Activated T-helper 17 cell treated with anti-CD3 and anti-CD28 coated beads, Interleukin-2, amount 50 U/mL, for 72 hours (primary cell): ENCODE measurements at regions not wholly inside any gene's neighbourhood (a gene's known extent, or its start where the extent isn't known, plus 50 kb on each side); places are given as distances from the start of the nearest gene placed in this dataset.

Experiments
- ATAC-seq: fragments of 150-1000 bp; cut with Tn5 transposase; replicated peaks from 2 replicates; pipeline ENCODE4 v1.10.0; 2021; ENCODE audit warnings: mild to moderate bottlenecking, moderate library complexity
- H3K27ac Mint-ChIP-seq: one replicate; pipeline ENCODE4 v1.8.0; 2022; ENCODE audit warnings: mixed read lengths
- H3K27me3 Mint-ChIP-seq: one replicate; pipeline ENCODE4 v1.8.0; 2022; ENCODE audit warnings: mixed read lengths
- H3K36me3 Mint-ChIP-seq: one replicate; pipeline ENCODE4 v1.8.0; 2022; ENCODE audit warnings: low read depth, mild to moderate bottlenecking, mixed read lengths
- H3K4me1 Mint-ChIP-seq: one replicate; pipeline ENCODE4 v1.8.0; 2022; ENCODE audit warnings: mixed read lengths
- H3K4me3 Mint-ChIP-seq: one replicate; pipeline ENCODE4 v1.8.0; 2022; ENCODE audit warnings: mild to moderate bottlenecking, mixed read lengths
- H3K9me3 Mint-ChIP-seq: one replicate; pipeline ENCODE4 v1.8.0; 2022; ENCODE audit warnings: mixed read lengths

GRCh38 chr14:53663709-53664108, 292.9 kb downstream of the BMP4 start:
- Mint-ChIP-seq H3K4me3 (no peak overlapping the region), H3K9me3 (peaks cover 9% of the 10 kb centered on the region), H3K27me3 (no peaks in the 10 kb centered on the region), H3K4me1 (no peaks in the 10 kb centered on the region), H3K36me3 (no peaks in the 10 kb centered on the region), H3K27ac (no peak overlapping the region)
- no peak for ATAC-seq

DNA sequence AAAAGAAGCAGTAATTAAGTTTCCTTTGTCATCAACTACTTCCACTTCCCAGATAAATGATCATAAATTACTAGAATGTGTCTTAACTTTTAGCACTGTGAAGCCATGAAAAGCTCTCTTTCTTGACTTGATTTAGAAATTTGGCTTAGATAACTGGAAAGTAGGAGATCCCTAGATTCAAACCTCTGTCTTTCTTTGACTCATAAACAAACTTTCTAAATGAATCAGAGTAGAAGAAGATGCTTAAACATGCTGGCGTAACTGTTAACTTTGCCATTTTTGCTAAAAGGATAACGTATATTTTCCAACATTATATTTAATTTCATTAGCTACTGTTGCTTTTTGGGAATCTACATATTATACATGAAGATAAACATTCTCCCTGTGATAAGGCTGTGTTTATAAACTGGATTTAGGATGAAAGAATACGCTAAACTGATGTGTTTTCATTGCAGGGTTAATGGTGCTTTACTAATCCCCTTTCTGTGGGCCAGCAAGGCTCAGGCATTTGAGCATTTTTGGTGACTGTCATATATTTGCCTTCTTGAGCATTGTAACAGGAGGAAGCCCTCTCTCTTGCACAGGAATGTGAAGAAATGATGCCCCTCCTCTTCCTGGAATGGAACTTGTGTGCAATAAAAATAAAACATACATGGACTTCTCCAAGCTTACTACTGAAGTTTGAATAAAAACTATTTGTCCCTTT, 301.4 kb downstream of the BMP4 start:
- no peak overlapping the region for H3K27ac Mint-ChIP-seq
- H3K36me3 Mint-ChIP-seq: no peaks in the 10 kb centered on the region
- no peak overlapping the region for H3K4me3 Mint-ChIP-seq
- H3K4me1 Mint-ChIP-seq: no peaks in the 10 kb centered on the region
- H3K27me3 Mint-ChIP-seq: no peaks in the 10 kb centered on the region
- ATAC-seq: no peak
- peaks cover 19% of the 10 kb centered on the region for H3K9me3 Mint-ChIP-seq

DNA sequence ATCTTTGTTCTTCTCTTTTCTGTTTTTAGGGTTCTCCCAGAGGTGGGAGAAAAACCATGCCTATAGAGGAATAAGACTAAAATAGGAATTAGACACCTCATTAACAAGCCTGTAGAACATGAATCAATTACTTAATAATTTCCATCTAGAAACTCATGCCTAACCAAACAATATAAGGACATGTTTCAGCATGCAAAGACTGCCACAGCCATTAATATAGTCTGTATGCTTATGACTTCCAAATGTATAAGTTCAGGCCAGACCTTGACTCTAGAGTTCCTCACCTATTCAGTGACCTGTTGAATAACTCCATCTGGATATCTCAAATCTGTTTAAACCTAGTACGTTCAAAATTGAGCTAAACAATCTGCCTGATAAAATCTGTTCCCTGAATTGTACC, 304.6 kb downstream of the BMP4 start:
- Mint-ChIP-seq H3K4me1 (no peaks in the 10 kb centered on the region), H3K27ac (no peak overlapping the region), H3K4me3 (no peak overlapping the region), H3K9me3 (peaks cover 10% of the 10 kb centered on the region), H3K36me3 (no peaks in the 10 kb centered on the region), H3K27me3 (no peaks in the 10 kb centered on the region)
- no peak for ATAC-seq

- no peak for ATAC-seq
- Mint-ChIP-seq H3K27ac (no peak overlapping the region), H3K36me3 (no peaks in the 10 kb centered on the region), H3K9me3 (peaks cover 10% of the 10 kb centered on the region), H3K27me3 (no peaks in the 10 kb centered on the region), H3K4me1 (no peaks in the 10 kb centered on the region), H3K4me3 (no peak overlapping the region)
These were observed 305.4 kb downstream of the BMP4 start for GRCh38 chr14:53651096-53651740.

DNA sequence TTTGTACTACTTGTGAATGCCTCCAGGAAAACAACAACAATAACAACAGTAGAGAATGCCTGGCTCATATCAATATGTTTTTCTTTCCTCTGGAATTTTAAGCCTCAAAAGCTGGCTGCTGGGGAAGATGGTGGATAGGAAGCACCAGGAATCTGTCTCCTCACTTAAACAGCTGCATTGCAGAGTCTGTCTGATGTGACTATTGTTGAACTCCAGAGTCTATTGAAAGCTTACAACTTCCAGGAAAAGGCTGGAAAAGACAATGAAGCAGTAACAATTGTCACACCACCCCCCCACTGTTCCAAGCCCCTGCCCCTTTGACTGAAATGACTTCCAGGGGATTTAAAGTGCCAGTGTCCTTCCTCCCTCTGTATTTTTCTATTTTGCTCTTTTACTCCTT, 309.7 kb downstream of the BMP4 start:
- Mint-ChIP-seq H3K36me3 (no peaks in the 10 kb centered on the region), H3K27ac (no peak overlapping the region)
- ATAC-seq: no peak

GRCh38 chr14:53640695-53641094, 315.9 kb downstream of the BMP4 start:
- Mint-ChIP-seq H3K27me3 (no peaks in the 10 kb centered on the region), H3K9me3 (peaks cover 7% of the 10 kb centered on the region), H3K4me3 (no peak overlapping the region), H3K4me1 (no peaks in the 10 kb centered on the region), H3K36me3 (no peaks in the 10 kb centered on the region), H3K27ac (no peak overlapping the region)
- no peak for ATAC-seq

More for the DNA sequence above, 309.7 kb downstream of the BMP4 start:
- H3K27me3 Mint-ChIP-seq: no peaks in the 10 kb centered on the region
- H3K9me3 Mint-ChIP-seq: peaks cover 5% of the 10 kb centered on the region
- H3K4me1 Mint-ChIP-seq: no peaks in the 10 kb centered on the region
- no peak overlapping the region for H3K4me3 Mint-ChIP-seq

GRCh38 chr14:53638966-53639365, 317.7 kb downstream of the BMP4 start:
- Mint-ChIP-seq H3K9me3 (peaks cover 10% of the 10 kb centered on the region), H3K27ac (no peak overlapping the region), H3K36me3 (no peaks in the 10 kb centered on the region), H3K4me3 (no peak overlapping the region), H3K4me1 (no peaks in the 10 kb centered on the region), H3K27me3 (no peaks in the 10 kb centered on the region)
- no peak for ATAC-seq

DNA sequence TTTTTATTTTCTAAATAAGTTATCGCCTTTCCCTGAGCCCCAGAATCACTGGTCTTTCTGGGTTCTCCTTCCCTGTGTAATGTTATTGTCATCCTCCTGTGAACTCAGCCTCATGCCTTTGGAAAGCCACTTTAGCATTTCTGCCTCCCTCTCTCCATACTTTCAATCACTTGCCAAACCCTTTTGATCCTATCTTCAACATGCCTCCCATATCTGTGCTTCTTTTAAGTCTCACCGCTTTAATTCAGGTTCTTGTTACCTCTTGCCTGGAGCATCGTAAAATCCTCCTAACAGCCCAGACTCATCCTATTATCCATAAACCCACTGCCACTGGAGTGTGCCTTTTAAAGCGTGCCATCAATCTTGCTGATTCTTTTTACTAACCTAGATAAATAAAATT, 321.8 kb downstream of the BMP4 start:
- H3K36me3 Mint-ChIP-seq: no peaks in the 10 kb centered on the region
- no peaks in the 10 kb centered on the region for H3K4me1 Mint-ChIP-seq
- ATAC-seq: no peak
- no peak overlapping the region for H3K4me3 Mint-ChIP-seq
- no peaks in the 10 kb centered on the region for H3K27me3 Mint-ChIP-seq
- no peak overlapping the region for H3K27ac Mint-ChIP-seq
- peaks cover 13% of the 10 kb centered on the region for H3K9me3 Mint-ChIP-seq

- H3K36me3 Mint-ChIP-seq: no peaks in the 10 kb centered on the region
- H3K4me3 Mint-ChIP-seq: no peak overlapping the region
- H3K27me3 Mint-ChIP-seq: no peaks in the 10 kb centered on the region
- ATAC-seq: no peak
- H3K4me1 Mint-ChIP-seq: no peaks in the 10 kb centered on the region
- no peak overlapping the region for H3K27ac Mint-ChIP-seq
- peaks cover 15% of the 10 kb centered on the region for H3K9me3 Mint-ChIP-seq
These were observed 326.3 kb downstream of the BMP4 start for GRCh38 chr14:53630336-53630735.

- ATAC-seq: no peak
- no peaks in the 10 kb centered on the region for H3K27me3 Mint-ChIP-seq
- peaks cover 11% of the 10 kb centered on the region for H3K9me3 Mint-ChIP-seq
- H3K4me1 Mint-ChIP-seq: no peaks in the 10 kb centered on the region
- H3K4me3 Mint-ChIP-seq: no peak overlapping the region
- H3K36me3 Mint-ChIP-seq: no peaks in the 10 kb centered on the region
- no peak overlapping the region for H3K27ac Mint-ChIP-seq
These were observed 327.7 kb downstream of the BMP4 start for GRCh38 chr14:53628732-53629430.

DNA sequence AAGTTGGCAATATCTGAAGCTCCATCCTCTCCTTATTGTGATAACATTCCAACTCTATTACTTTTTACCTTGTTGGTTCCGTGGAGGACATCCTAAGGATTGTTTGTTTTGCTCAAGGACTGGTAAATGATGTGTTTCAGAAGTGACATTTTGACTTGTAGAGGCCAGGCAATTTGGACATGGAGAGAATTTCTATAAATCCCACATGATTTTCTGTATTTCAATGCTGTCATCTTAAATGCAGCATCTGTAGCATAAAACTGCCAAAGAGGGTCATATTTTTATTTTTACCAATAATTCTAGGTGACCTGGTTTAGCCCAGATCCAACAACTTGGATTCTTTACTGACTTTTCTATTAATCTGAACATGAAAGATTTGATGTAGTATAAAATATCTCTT, 328.4 kb downstream of the BMP4 start:
- Mint-ChIP-seq H3K4me3 (no peak overlapping the region), H3K9me3 (peaks cover 8% of the 10 kb centered on the region), H3K36me3 (no peaks in the 10 kb centered on the region), H3K4me1 (no peaks in the 10 kb centered on the region), H3K27ac (no peak overlapping the region), H3K27me3 (no peaks in the 10 kb centered on the region)
- no peak for ATAC-seq

GRCh38 chr14:53626761-53627160, 329.9 kb downstream of the BMP4 start:
- H3K4me1 Mint-ChIP-seq: no peaks in the 10 kb centered on the region
- no peaks in the 10 kb centered on the region for H3K36me3 Mint-ChIP-seq
- no peak overlapping the region for H3K4me3 Mint-ChIP-seq
- no peak overlapping the region for H3K27ac Mint-ChIP-seq
- H3K27me3 Mint-ChIP-seq: no peaks in the 10 kb centered on the region
- no peak for ATAC-seq
- H3K9me3 Mint-ChIP-seq: peaks cover 8% of the 10 kb centered on the region

DNA sequence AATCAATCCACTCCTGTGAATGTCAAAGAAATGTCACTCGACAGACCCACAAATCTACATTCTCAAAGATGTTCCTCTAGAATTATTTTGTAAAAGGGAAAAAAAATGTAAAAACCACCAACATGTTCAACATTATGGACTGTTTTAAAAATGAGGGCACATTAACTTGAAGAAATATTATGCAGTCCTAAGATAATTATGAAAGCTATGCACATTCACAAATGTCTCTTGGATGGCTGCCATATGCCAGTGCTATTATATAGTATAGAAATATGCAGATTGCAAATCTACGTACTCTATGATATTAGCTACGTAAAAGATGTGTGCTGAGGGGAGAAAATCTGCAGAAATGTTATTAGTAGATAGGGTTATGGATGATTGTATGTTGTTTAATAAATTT, 334.2 kb downstream of the BMP4 start:
- Mint-ChIP-seq H3K36me3 (no peaks in the 10 kb centered on the region), H3K9me3 (peaks cover 4% of the 10 kb centered on the region), H3K4me1 (no peaks in the 10 kb centered on the region)

DNA sequence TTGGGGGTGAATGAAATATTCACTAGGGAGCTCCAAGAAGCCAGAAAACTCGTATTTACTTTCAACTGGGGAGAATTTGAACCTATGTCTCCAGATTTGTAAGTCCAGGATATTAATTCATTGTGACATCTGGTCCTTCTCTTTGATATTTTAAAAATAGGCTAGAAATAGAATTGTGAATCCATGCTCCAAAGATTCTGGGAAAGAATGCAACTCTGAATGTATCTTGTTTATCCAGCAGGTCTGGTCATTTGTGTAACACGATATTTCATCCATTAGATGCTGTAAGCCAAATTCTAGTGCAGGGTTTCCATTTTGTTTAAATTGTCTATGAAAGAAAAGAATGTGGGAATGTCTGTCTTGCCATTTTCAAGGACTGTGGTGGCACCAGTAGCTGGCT, 334.7 kb downstream of the BMP4 start:
- Mint-ChIP-seq H3K36me3 (no peaks in the 10 kb centered on the region), H3K4me3 (no peak overlapping the region), H3K4me1 (no peaks in the 10 kb centered on the region), H3K27ac (no peak overlapping the region), H3K27me3 (no peaks in the 10 kb centered on the region), H3K9me3 (peaks cover 3% of the 10 kb centered on the region)
- ATAC-seq: no peak

More for the DNA sequence above, 334.2 kb downstream of the BMP4 start:
- no peak overlapping the region for H3K27ac Mint-ChIP-seq
- H3K4me3 Mint-ChIP-seq: no peak overlapping the region
- ATAC-seq: no peak
- no peaks in the 10 kb centered on the region for H3K27me3 Mint-ChIP-seq

DNA sequence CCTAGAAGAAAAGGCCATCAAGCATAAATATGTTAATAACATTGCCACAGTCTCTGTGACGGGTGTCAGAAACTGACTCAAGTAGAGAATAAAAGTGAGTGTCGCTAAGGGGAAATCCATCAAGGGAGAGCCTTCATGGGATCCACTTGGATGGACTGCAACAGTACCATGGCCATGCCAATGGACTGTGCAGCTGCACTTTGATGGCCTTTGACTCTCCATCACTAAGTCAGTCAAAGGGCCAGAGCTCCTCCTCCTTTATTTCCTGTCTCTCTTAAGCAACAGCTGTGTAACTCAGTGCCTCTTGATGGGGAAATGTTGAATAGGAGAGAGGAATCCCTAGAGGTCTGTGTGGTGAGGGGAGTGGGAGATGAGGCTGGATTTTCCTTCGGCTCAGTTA, 335.2 kb downstream of the BMP4 start:
- no peak overlapping the region for H3K4me3 Mint-ChIP-seq
- no peaks in the 10 kb centered on the region for H3K4me1 Mint-ChIP-seq
- H3K27ac Mint-ChIP-seq: no peak overlapping the region
- no peaks in the 10 kb centered on the region for H3K36me3 Mint-ChIP-seq
- H3K9me3 Mint-ChIP-seq: no peaks in the 10 kb centered on the region
- no peak for ATAC-seq
- H3K27me3 Mint-ChIP-seq: no peaks in the 10 kb centered on the region
